ENCODE measurements at regions not wholly inside any gene's neighbourhood (a gene's known extent, or its start where the extent isn't known, plus 50 kb on each side); places are given as distances from the start of the nearest gene placed in this dataset.

DNA sequence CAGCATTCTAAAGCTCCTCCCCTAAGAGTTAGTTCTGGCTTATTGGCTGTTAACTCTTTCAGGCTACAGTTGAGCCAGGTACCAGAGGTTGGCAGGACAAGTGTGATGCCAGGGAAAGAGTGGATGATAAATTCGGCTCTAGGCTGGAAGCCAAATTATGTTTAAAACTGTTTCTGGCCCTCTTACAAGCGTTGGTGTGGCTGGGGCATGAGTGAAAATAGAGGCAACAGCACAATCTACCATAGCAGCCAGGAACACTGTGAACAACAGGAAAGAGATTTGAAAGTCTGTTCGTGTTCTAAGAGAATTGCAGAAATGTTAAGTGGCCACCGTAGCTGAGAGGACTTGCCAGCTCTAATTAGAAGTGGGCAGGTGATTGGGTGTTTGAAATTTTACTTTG lies 84.2 kb downstream of the CDC7 start:
- in situ Hi-C loops (cut with HindIII; ENCODE audit: low sequenced_read_pairs) = no loop called here
- TF ChIP-seq, protein P1, sequence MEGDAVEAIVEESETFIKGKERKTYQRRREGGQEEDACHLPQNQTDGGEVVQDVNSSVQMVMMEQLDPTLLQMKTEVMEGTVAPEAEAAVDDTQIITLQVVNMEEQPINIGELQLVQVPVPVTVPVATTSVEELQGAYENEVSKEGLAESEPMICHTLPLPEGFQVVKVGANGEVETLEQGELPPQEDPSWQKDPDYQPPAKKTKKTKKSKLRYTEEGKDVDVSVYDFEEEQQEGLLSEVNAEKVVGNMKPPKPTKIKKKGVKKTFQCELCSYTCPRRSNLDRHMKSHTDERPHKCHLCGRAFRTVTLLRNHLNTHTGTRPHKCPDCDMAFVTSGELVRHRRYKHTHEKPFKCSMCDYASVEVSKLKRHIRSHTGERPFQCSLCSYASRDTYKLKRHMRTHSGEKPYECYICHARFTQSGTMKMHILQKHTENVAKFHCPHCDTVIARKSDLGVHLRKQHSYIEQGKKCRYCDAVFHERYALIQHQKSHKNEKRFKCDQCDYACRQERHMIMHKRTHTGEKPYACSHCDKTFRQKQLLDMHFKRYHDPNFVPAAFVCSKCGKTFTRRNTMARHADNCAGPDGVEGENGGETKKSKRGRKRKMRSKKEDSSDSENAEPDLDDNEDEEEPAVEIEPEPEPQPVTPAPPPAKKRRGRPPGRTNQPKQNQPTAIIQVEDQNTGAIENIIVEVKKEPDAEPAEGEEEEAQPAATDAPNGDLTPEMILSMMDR (IDR thresholded peaks at IDR 0.05; ENCODE audit: low read depth, low read length) = no peak
- DNase-seq (ENCODE audit: low read depth, low spot score) = no peak
- no peak overlapping the region for H3K4me3 ChIP-seq (ENCODE audit: low read depth, low read length)

DNA sequence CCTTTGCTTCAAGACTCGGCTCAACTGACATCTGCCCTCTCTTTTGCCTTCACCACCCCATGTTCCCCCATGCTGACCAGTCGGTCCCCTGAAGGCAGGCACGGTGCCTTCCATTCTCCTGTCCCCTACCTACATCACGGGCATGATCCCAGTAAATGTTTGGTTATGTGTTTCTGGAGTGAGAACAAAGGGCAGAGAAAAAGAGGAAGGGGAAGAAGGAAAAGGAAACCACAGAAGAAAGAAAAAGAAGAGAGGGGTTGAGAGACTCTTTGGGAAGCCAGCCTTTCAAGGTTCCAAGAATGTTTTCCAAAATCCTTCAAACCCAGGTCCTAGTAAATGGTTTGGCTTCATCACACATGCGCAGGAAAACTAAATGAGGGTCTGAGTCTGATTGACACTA lies 84.9 kb downstream of the CDC7 start:
- no peak overlapping the region for H3K4me3 ChIP-seq (ENCODE audit: low read depth, low read length)
- TF ChIP-seq, protein P1 (IDR thresholded peaks at IDR 0.05; ENCODE audit: low read depth, low read length) = no peak
- DNase-seq (ENCODE audit: low read depth, low spot score) = no peak
- in situ Hi-C loops (cut with HindIII; ENCODE audit: low sequenced_read_pairs) = no loop called here

DNA sequence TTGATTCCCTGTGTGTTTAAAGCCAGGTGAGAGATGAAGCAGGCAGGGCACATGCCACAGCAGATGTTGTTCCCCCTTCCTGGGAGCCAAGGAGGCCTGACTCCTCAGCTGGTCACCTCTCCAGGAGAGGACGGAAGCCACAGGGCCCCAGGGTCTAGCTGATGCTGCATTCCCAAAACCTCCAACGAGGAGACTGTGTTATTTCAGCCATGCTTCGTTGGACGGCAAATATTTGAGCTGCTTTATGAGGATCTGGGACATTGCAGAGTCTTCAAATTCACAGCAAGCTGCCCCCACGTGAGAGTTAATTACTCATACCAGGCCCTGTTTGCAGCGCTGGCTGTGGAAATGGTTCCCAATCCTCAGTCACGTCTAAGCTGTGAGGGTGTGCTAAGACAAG lies 85.3 kb downstream of the CDC7 start:
- no peak for DNase-seq (ENCODE audit: low read depth, low spot score)
- TF ChIP-seq, protein P1 (IDR thresholded peaks at IDR 0.05; ENCODE audit: low read depth, low read length) = no peak
- no peak overlapping the region for H3K4me3 ChIP-seq (ENCODE audit: low read depth, low read length)
- in situ Hi-C loops (cut with HindIII; ENCODE audit: low sequenced_read_pairs) = no loop called here

DNA sequence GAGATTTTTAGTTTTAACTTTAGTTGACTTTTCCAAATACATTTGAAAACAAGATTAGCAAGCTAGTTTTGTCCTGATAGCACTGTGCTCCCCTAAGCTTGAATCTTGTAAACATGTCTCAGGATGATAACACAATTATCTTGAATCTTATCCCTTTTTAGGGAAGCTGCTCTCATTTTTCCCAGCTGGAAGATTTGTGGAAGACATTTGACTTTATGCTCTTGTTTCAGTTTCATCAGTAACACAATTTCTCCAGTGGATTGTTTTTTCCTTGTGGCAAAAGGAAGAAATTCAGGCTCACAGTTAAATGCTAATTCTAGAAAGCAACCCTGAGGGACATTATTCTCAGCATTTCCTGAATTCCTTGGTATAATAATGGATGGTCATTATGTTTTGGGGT lies 88.8 kb downstream of the CDC7 start:
- in situ Hi-C loops (cut with HindIII; ENCODE audit: low sequenced_read_pairs) = no loop called here
- DNase-seq (ENCODE audit: low read depth, low spot score) = no peak
- H3K4me3 ChIP-seq (ENCODE audit: low read depth, low read length) = no peak overlapping the region
- TF ChIP-seq, protein P1 (IDR thresholded peaks at IDR 0.05; ENCODE audit: low read depth, low read length) = no peak

DNA sequence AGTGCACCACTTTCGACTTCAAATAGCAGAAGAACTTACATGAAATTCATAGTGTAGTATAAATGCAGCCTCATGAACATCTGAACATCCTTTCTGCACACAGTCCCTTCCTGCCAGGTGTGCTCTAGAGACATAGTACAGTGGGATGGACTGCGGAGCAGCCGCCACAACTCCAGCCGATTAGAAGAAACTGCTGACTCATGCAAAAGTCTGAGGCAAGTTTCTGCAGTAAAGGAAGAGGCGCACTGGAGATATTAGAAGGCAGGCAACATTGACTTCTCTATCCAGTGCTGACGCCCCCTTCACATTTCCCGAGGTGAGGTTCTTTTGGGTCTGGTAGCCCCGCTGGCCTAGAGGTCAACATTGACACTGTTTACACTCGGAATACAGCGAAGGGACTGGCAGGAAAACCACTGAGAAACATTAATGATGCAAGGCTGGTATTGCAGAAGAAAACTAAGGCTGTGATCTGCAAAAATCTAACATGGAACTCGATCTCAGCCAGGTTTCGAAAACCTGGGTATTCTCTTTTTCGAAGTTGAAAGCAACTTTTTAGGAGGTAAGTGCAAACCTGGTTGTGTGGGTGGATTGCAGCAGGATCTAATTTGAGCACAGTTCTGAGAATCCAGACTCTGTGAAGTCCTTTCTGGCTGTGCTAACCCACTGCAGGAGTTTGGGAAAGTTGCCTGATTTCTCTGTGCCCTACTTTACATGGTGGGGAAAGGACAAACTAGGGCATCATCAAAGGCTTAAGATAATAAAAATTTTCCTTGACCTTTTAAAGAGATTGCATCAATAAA lies 90.7 kb downstream of the CDC7 start:
- TF ChIP-seq, protein P1 (IDR thresholded peaks at IDR 0.05; ENCODE audit: low read depth, low read length) = no peak
- H3K4me3 ChIP-seq (ENCODE audit: low read depth, low read length) = no peak overlapping the region
- in situ Hi-C loops (cut with HindIII; ENCODE audit: low sequenced_read_pairs) = no loop called here
- no peak for DNase-seq (ENCODE audit: low read depth, low spot score)

DNA sequence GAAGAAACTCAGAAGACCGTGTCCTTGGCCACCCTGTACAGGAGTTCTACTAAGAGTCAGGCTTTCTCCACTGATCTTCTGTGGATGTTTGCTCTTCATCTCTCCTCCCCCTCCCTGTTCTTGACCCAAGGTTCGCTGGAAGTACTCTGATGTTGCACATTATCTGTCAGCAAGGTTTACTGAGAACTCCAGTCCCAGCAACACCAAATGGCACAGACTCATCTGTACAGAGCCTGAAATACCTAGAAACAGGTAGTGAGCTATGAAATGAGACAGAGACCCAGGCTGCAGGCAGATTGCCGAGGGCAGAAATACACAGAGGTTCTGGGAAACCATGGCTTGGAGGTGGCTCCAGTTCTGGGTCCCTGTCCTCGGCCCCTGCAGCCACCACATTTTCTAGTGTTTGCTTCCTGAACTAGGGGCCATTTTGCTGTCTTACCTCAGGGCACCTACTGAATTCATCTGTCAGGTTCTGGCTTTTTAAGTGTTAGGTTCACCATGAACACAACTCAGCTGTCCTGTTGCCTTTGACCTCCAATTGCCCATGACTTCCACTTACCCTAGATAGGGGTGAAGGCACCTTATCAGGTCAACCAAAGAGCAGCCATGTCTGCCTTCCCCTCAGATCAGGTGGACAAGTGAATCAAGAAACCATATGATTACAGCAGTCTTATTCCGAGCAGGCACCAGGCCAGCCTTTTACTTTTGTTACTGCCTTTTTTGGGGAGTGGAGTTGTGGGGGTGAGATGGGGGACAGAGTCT lies 92.2 kb downstream of the CDC7 start:
- TF ChIP-seq, protein P1 (IDR thresholded peaks at IDR 0.05; ENCODE audit: low read depth, low read length) = no peak
- in situ Hi-C loops (cut with HindIII; ENCODE audit: low sequenced_read_pairs) = no loop called here
- H3K4me3 ChIP-seq (ENCODE audit: low read depth, low read length) = no peak overlapping the region
- no peak for DNase-seq (ENCODE audit: low read depth, low spot score)

All from astrocyte of the spinal cord (primary cell).